Activated B cell treated with CpG ODN at 0.5 μM for 24 hours (primary cell): ENCODE measurements at regions not wholly inside any gene's neighbourhood (a gene's known extent, or its start where the extent isn't known, plus 50 kb on each side); places are given as distances from the start of the nearest gene placed in this dataset.

ENCODE experiments used
- ATAC-seq: fragments of 200-7000 bp; cut with Tn5 transposase; one replicate; pipeline ENCODE4 v1.10.0; 2021; ENCODE audit warnings: low read depth, mild to moderate bottlenecking, moderate library complexity
- CTCF ChIA-PET: fragments of 350-600 bp; sonication (Branson Sonifier 250); formaldehyde crosslinking; loops from one replicate; lab custom pipeline; 2021; ENCODE audit warnings: antibody characterized with exemption; lab: Charles Lee
- POLR2A ChIA-PET: fragments of 350-600 bp; sonication (Branson Sonifier 250); formaldehyde crosslinking; loops from one replicate; lab custom pipeline; 2021; ENCODE audit warnings: antibody characterized with exemption; lab: Charles Lee
- DNase-seq: peaks from one replicate; pipeline ENCODE4 v3.0.0; 2022
- H3K27ac Mint-ChIP-seq: one replicate; pipeline ENCODE4 v1.8.0; 2020; ENCODE audit warnings: mixed read lengths
- H3K27me3 Mint-ChIP-seq: one replicate; pipeline ENCODE4 v1.8.0; 2021; ENCODE audit warnings: mixed read lengths
- H3K36me3 Mint-ChIP-seq: one replicate; pipeline ENCODE4 v1.8.0; 2021; ENCODE audit warnings: low read depth, mixed read lengths
- H3K4me1 Mint-ChIP-seq: one replicate; pipeline ENCODE4 v1.8.0; 2021; ENCODE audit warnings: mixed read lengths
- H3K4me3 Mint-ChIP-seq: one replicate; pipeline ENCODE4 v1.8.0; 2020; ENCODE audit warnings: mild to moderate bottlenecking, mixed read lengths
- H3K9me3 Mint-ChIP-seq: one replicate; pipeline ENCODE4 v1.8.0; 2020; ENCODE audit warnings: mixed read lengths
- intact Hi-C: fragments of 100-400 bp; cut with micrococcal nuclease; formaldehyde crosslinking; loops from one replicate; pipeline ENCODE4 v1.15.1; 2024
- TF ChIP-seq, protein P1 (sequence below): fragments of 200-600 bp; IDR thresholded peaks from one replicate; pipeline ENCODE4 v1.8.0; 2022; ENCODE audit warnings: antibody characterized with exemption, mild to moderate bottlenecking

GRCh38 chr2:236752096-236752495 lies 182.5 kb downstream of the ACKR3 start:
- intact Hi-C loops = no loop called here
- DNase-seq (no peak), ATAC-seq (no peak)
- TF ChIP-seq, protein P1, sequence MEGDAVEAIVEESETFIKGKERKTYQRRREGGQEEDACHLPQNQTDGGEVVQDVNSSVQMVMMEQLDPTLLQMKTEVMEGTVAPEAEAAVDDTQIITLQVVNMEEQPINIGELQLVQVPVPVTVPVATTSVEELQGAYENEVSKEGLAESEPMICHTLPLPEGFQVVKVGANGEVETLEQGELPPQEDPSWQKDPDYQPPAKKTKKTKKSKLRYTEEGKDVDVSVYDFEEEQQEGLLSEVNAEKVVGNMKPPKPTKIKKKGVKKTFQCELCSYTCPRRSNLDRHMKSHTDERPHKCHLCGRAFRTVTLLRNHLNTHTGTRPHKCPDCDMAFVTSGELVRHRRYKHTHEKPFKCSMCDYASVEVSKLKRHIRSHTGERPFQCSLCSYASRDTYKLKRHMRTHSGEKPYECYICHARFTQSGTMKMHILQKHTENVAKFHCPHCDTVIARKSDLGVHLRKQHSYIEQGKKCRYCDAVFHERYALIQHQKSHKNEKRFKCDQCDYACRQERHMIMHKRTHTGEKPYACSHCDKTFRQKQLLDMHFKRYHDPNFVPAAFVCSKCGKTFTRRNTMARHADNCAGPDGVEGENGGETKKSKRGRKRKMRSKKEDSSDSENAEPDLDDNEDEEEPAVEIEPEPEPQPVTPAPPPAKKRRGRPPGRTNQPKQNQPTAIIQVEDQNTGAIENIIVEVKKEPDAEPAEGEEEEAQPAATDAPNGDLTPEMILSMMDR = no peak
- H3K36me3 Mint-ChIP-seq = no peaks in the 10 kb centered on the region
- no peak overlapping the region for H3K4me3 Mint-ChIP-seq
- ChIA-PET POLR2A (no interaction called here), CTCF (no interaction called here)
- peaks cover 6% of the 10 kb centered on the region for H3K4me1 Mint-ChIP-seq
- no peak overlapping the region for H3K27ac Mint-ChIP-seq
- H3K9me3 Mint-ChIP-seq = no peaks in the 10 kb centered on the region
- peaks cover 2% of the 10 kb centered on the region for H3K27me3 Mint-ChIP-seq

GRCh38 chr2:236753606-236754270 lies 184.1 kb downstream of the ACKR3 start:
- peaks cover 4% of the 10 kb centered on the region for H3K27me3 Mint-ChIP-seq
- no peak overlapping the region for H3K27ac Mint-ChIP-seq

GRCh38 chr2:236754271-236754944 lies 184.8 kb downstream of the ACKR3 start:
- Mint-ChIP-seq H3K4me3 (no peak overlapping the region), H3K36me3 (no peaks in the 10 kb centered on the region), H3K9me3 (no peaks in the 10 kb centered on the region), H3K4me1 (peaks cover 6% of the 10 kb centered on the region), H3K27ac (no peak overlapping the region), H3K27me3 (peaks cover 3% of the 10 kb centered on the region)
- ChIA-PET CTCF (interaction anchor here (1.1 kb wide), 1 partner anchor 10 kb away, joined by 3 read pairs; no protein-coding TSS in a partner anchor), POLR2A (no interaction called here)
- DNase-seq (no peak), ATAC-seq (no peak)
- TF ChIP-seq, protein P1 = no peak
- intact Hi-C loops = no loop called here

More at GRCh38 chr2:236753606-236754270, 184.1 kb downstream of the ACKR3 start:
- POLR2A ChIA-PET = no interaction called here
- DNase-seq (no peak), ATAC-seq (no peak)
- Mint-ChIP-seq H3K4me3 (no peak overlapping the region), H3K36me3 (no peaks in the 10 kb centered on the region), H3K4me1 (peaks cover 6% of the 10 kb centered on the region), H3K9me3 (no peaks in the 10 kb centered on the region)
- CTCF ChIA-PET = no interaction called here
- intact Hi-C loops = no loop called here
- TF ChIP-seq, protein P1 = no peak

DNA sequence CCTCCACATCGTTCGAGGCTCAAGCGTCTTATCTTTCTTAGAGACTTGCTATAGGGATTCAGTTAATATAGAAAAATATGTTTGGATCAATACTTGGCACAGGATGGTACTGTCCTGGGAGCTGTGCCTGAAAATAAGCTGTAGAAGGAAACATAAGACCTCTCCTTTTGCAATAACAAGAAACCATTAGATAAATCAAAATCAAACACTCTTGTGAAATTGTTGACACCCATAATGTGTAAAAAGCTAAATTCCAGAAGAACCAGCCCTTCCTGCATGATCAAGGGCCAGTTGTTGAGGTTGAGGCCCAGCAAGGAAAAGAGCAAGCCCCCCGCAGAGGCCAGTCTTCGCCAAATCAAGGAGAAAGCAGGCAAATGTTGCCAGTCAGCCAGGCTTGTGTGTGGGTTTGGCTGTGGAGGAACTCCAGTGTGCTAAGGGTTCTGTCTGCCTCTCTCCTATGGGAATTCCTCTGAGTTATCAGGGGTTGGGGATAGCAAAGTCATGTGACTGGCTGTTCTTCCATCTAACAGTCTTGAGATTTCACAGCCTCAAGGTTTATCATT lies 185.7 kb downstream of the ACKR3 start:
- Mint-ChIP-seq H3K4me3 (no peak overlapping the region), H3K36me3 (no peaks in the 10 kb centered on the region), H3K9me3 (no peaks in the 10 kb centered on the region), H3K27me3 (peaks cover 8% of the 10 kb centered on the region), H3K4me1 (peaks cover 6% of the 10 kb centered on the region), H3K27ac (no peak overlapping the region)
- no peak for ATAC-seq
- no peak for DNase-seq
- intact Hi-C loops = no loop called here
- ChIA-PET POLR2A (no interaction called here), CTCF (interaction anchor here (1.1 kb wide), 1 partner anchor 9 kb away, joined by 3 read pairs; no protein-coding TSS in a partner anchor)
- TF ChIP-seq, protein P1 = no peak

- H3K4me1 Mint-ChIP-seq = peaks cover 4% of the 10 kb centered on the region
- CTCF ChIA-PET = no interaction called here
Observed at GRCh38 chr2:236758406-236758805, 188.8 kb downstream of the ACKR3 start.

More at GRCh38 chr2:236758406-236758805, 188.8 kb downstream of the ACKR3 start:
- TF ChIP-seq, protein P1 = no peak
- intact Hi-C loops = no loop called here
- Mint-ChIP-seq H3K9me3 (no peaks in the 10 kb centered on the region), H3K27ac (no peak overlapping the region), H3K4me3 (no peak overlapping the region), H3K36me3 (no peaks in the 10 kb centered on the region), H3K27me3 (peaks cover 8% of the 10 kb centered on the region)
- POLR2A ChIA-PET = no interaction called here
- DNase-seq (no peak), ATAC-seq (no peak)
